Naive thymus-derived CD8-positive, alpha-beta T cell (primary cell): ENCODE measurements at regions not wholly inside any gene's neighbourhood (a gene's known extent, or its start where the extent isn't known, plus 50 kb on each side); places are given as distances from the start of the nearest gene placed in this dataset.

Experiments
- ATAC-seq, 2 donors: fragments of 150-1000 bp; cut with Tn5 transposase in 1 of 2; sonication (Bioruptor Pico), chemical (Tn5 transposase) in 1 of 2; 1 replicate in 1 of 2; 2 replicates in 1 of 2; pipeline ENCODE4 v1.10.0; 2021; ENCODE audit warnings: mild to moderate bottlenecking in 2 of 2, moderate library complexity in 2 of 2
- POLR2A ChIA-PET: fragments of 350-600 bp; sonication (Branson Sonifier 250); formaldehyde crosslinking; loops from one replicate; lab custom pipeline; 2021; ENCODE audit warnings: antibody characterized with exemption; lab: Charles Lee
- DNase-seq, 10 donors: peaks; one replicate each; pipeline versions ENCODE4 v3.0.0 to v3.0.0-alpha.2; 2020 to 2022
- H3K27ac Mint-ChIP-seq, 10 donors: one replicate each; pipeline ENCODE4 v1.8.0; 2020 to 2022; ENCODE audit warnings: mild to moderate bottlenecking in 10 of 10, mixed read lengths in 10 of 10, moderate library complexity in 4 of 10, inconsistent platforms in 1 of 10
- H3K27me3 Mint-ChIP-seq, 5 donors: one replicate each; pipeline ENCODE4 v1.8.0; 2021 to 2022; ENCODE audit warnings: mixed read lengths in 5 of 5
- H3K36me3 Mint-ChIP-seq, 3 donors: one replicate each; pipeline ENCODE4 v1.8.0; 2020 to 2022; ENCODE audit warnings: mixed read lengths in 3 of 3, mild to moderate bottlenecking in 2 of 3, inconsistent platforms in 1 of 3
- H3K4me1 Mint-ChIP-seq, 4 donors: one replicate each; pipeline ENCODE4 v1.8.0; 2021 to 2022; ENCODE audit warnings: mixed read lengths in 4 of 4
- H3K4me3 Mint-ChIP-seq, 10 donors: one replicate each; pipeline ENCODE4 v1.8.0; 2020 to 2022; ENCODE audit warnings: mild to moderate bottlenecking in 10 of 10, mixed read lengths in 10 of 10, moderate library complexity in 6 of 10, inconsistent platforms in 1 of 10
- H3K9me3 Mint-ChIP-seq, 9 donors: one replicate each; pipeline ENCODE4 v1.8.0; 2020 to 2022; ENCODE audit warnings: mixed read lengths in 9 of 9, mild to moderate bottlenecking in 3 of 9, inconsistent platforms in 1 of 9, moderate library complexity in 1 of 9

- ATAC-seq, result no peak
- POLR2A ChIA-PET, result no interaction called here
- H3K27ac Mint-ChIP-seq, result no peak overlapping the region
- H3K9me3 Mint-ChIP-seq, result peaks cover 5 to 28% (median 15%) of the 10 kb centered on the region in 9 donors
- no peaks in the 10 kb centered on the region for H3K4me1 Mint-ChIP-seq
- no peak for DNase-seq
- H3K4me3 Mint-ChIP-seq, result no peak overlapping the region
- H3K36me3 Mint-ChIP-seq, result peaks cover 0 to 9% (median 0%) of the 10 kb centered on the region in 3 donors
- peaks cover 0 to 11% (median 0%) of the 10 kb centered on the region in 5 donors for H3K27me3 Mint-ChIP-seq
Observed at GRCh38 chr4:177116161-177116560, 193.5 kb upstream of the NEIL3 start.

- POLR2A ChIA-PET, result no interaction called here
- no peak overlapping the region for H3K27ac Mint-ChIP-seq
- DNase-seq, result no peak
Observed at GRCh38 chr4:177117256-177117655, 192.4 kb upstream of the NEIL3 start.

GRCh38 chr4:177118596-177118995 is 191.1 kb upstream of the NEIL3 start:
- Mint-ChIP-seq H3K36me3 (peaks cover 0 to 9% (median 0%) of the 10 kb centered on the region in 3 donors), H3K27ac (no peak overlapping the region), H3K9me3 (peaks cover 5 to 20% (median 12%) of the 10 kb centered on the region in 9 donors), H3K4me1 (no peaks in the 10 kb centered on the region), H3K27me3 (peaks cover 0 to 11% (median 0%) of the 10 kb centered on the region in 5 donors), H3K4me3 (no peak overlapping the region)
- DNase-seq, result no peak
- no peak for ATAC-seq
- POLR2A ChIA-PET, result no interaction called here

More at GRCh38 chr4:177117256-177117655, 192.4 kb upstream of the NEIL3 start:
- Mint-ChIP-seq H3K9me3 (peaks cover 5 to 25% (median 16%) of the 10 kb centered on the region in 9 donors), H3K27me3 (peaks cover 0 to 11% (median 0%) of the 10 kb centered on the region in 5 donors), H3K36me3 (peaks cover 0 to 9% (median 0%) of the 10 kb centered on the region in 3 donors), H3K4me3 (no peak overlapping the region), H3K4me1 (no peaks in the 10 kb centered on the region)
- no peak for ATAC-seq

GRCh38 chr4:177119021-177119471 is 190.6 kb upstream of the NEIL3 start:
- H3K27ac Mint-ChIP-seq, result no peak overlapping the region
- H3K4me3 Mint-ChIP-seq, result no peak overlapping the region
- H3K9me3 Mint-ChIP-seq, result peaks cover 5 to 20% (median 12%) of the 10 kb centered on the region in 9 donors
- DNase-seq (no peak), ATAC-seq (no peak)
- peaks cover 0 to 9% (median 0%) of the 10 kb centered on the region in 3 donors for H3K36me3 Mint-ChIP-seq
- no peaks in the 10 kb centered on the region for H3K4me1 Mint-ChIP-seq
- POLR2A ChIA-PET, result no interaction called here
- H3K27me3 Mint-ChIP-seq, result peaks cover 0 to 11% (median 0%) of the 10 kb centered on the region in 5 donors

- peaks cover 0 to 11% (median 0%) of the 10 kb centered on the region in 5 donors for H3K27me3 Mint-ChIP-seq
- no peaks in the 10 kb centered on the region for H3K4me1 Mint-ChIP-seq
- POLR2A ChIA-PET, result no interaction called here
- H3K27ac Mint-ChIP-seq, result no peak overlapping the region
- no peak overlapping the region for H3K4me3 Mint-ChIP-seq
- peaks cover 0 to 9% (median 0%) of the 10 kb centered on the region in 3 donors for H3K36me3 Mint-ChIP-seq
- H3K9me3 Mint-ChIP-seq, result peaks cover 5 to 20% (median 12%) of the 10 kb centered on the region in 9 donors
- ATAC-seq (no peak), DNase-seq (no peak)
Observed at GRCh38 chr4:177119691-177120090, 190.0 kb upstream of the NEIL3 start.

GRCh38 chr4:177123811-177124210 is 185.9 kb upstream of the NEIL3 start:
- no peak overlapping the region for H3K4me3 Mint-ChIP-seq
- H3K4me1 Mint-ChIP-seq, result no peaks in the 10 kb centered on the region
- DNase-seq (no peak), ATAC-seq (no peak)
- H3K9me3 Mint-ChIP-seq, result peaks cover 8 to 35% (median 18%) of the 10 kb centered on the region in 9 donors
- POLR2A ChIA-PET, result no interaction called here
- H3K36me3 Mint-ChIP-seq, result peaks cover 0 to 17% (median 0%) of the 10 kb centered on the region in 3 donors
- H3K27ac Mint-ChIP-seq, result no peak overlapping the region
- H3K27me3 Mint-ChIP-seq, result peaks cover 0 to 3% (median 0%) of the 10 kb centered on the region in 5 donors

GRCh38 chr4:177124349-177125064 is 185.2 kb upstream of the NEIL3 start:
- Mint-ChIP-seq H3K4me1 (no peaks in the 10 kb centered on the region), H3K27ac (no peak overlapping the region), H3K27me3 (peaks cover 0 to 4% (median 0%) of the 10 kb centered on the region in 5 donors), H3K4me3 (no peak overlapping the region), H3K9me3 (peaks cover 11 to 36% (median 23%) of the 10 kb centered on the region in 9 donors), H3K36me3 (peaks cover 0 to 19% (median 0%) of the 10 kb centered on the region in 3 donors)
- POLR2A ChIA-PET, result no interaction called here
- DNase-seq, result no peak
- no peak for ATAC-seq

- H3K27me3 Mint-ChIP-seq, result peaks cover 0 to 7% (median 0%) of the 10 kb centered on the region in 5 donors
- H3K36me3 Mint-ChIP-seq, result peaks cover 0 to 18% (median 0%) of the 10 kb centered on the region in 3 donors
- peaks cover 12 to 38% (median 24%) of the 10 kb centered on the region in 9 donors for H3K9me3 Mint-ChIP-seq
- ATAC-seq, result no peak
- H3K27ac Mint-ChIP-seq, result no peak overlapping the region
- POLR2A ChIA-PET, result no interaction called here
- H3K4me3 Mint-ChIP-seq, result no peak overlapping the region
- H3K4me1 Mint-ChIP-seq, result no peaks in the 10 kb centered on the region
- DNase-seq, result no peak
Observed at GRCh38 chr4:177125656-177126055, 184.0 kb upstream of the NEIL3 start.

GRCh38 chr4:177127658-177128057 is 182.0 kb upstream of the NEIL3 start:
- no peaks in the 10 kb centered on the region for H3K4me1 Mint-ChIP-seq
- DNase-seq (no peak), ATAC-seq (no peak)
- POLR2A ChIA-PET, result no interaction called here
- H3K4me3 Mint-ChIP-seq, result no peak overlapping the region
- no peak overlapping the region for H3K27ac Mint-ChIP-seq
- peaks cover 8 to 37% (median 22%) of the 10 kb centered on the region in 9 donors for H3K9me3 Mint-ChIP-seq
- H3K27me3 Mint-ChIP-seq, result peaks cover 0 to 7% (median 0%) of the 10 kb centered on the region in 5 donors
- H3K36me3 Mint-ChIP-seq, result peaks cover 0 to 19% (median 0%) of the 10 kb centered on the region in 3 donors

- Mint-ChIP-seq H3K4me1 (no peaks in the 10 kb centered on the region), H3K9me3 (peaks cover 8 to 37% (median 22%) of the 10 kb centered on the region in 9 donors), H3K4me3 (no peak overlapping the region), H3K36me3 (peaks cover 0 to 19% (median 0%) of the 10 kb centered on the region in 3 donors), H3K27me3 (peaks cover 0 to 7% (median 0%) of the 10 kb centered on the region in 5 donors), H3K27ac (no peak overlapping the region)
- no peak for DNase-seq
- no peak for ATAC-seq
- POLR2A ChIA-PET, result no interaction called here
Observed at GRCh38 chr4:177128306-177128705, 181.4 kb upstream of the NEIL3 start.

GRCh38 chr4:177131736-177132135 is 177.9 kb upstream of the NEIL3 start:
- Mint-ChIP-seq H3K36me3 (peaks cover 0 to 19% (median 0%) of the 10 kb centered on the region in 3 donors), H3K4me1 (no peaks in the 10 kb centered on the region), H3K27ac (no peak overlapping the region), H3K9me3 (peaks cover 8 to 37% (median 22%) of the 10 kb centered on the region in 9 donors), H3K4me3 (no peak overlapping the region), H3K27me3 (peaks cover 0 to 6% (median 2%) of the 10 kb centered on the region in 5 donors)
- ATAC-seq, result no peak
- no peak for DNase-seq
- POLR2A ChIA-PET, result no interaction called here

GRCh38 chr4:177147668-177148067 is 162.0 kb upstream of the NEIL3 start:
- Mint-ChIP-seq H3K36me3 (no peaks in the 10 kb centered on the region), H3K27ac (no peak overlapping the region), H3K27me3 (peaks cover 0 to 4% (median 0%) of the 10 kb centered on the region in 5 donors), H3K4me3 (no peak overlapping the region), H3K9me3 (peaks cover 0 to 10% (median 2%) of the 10 kb centered on the region in 9 donors), H3K4me1 (no peaks in the 10 kb centered on the region)
- POLR2A ChIA-PET, result no interaction called here
- no peak for DNase-seq
- ATAC-seq, result no peak

GRCh38 chr4:177155454-177155853 is 154.2 kb upstream of the NEIL3 start:
- Mint-ChIP-seq H3K4me1 (no peaks in the 10 kb centered on the region), H3K4me3 (no peak overlapping the region), H3K27ac (no peak overlapping the region), H3K36me3 (no peaks in the 10 kb centered on the region), H3K9me3 (no peaks in the 10 kb centered on the region), H3K27me3 (peaks cover 0 to 3% (median 1%) of the 10 kb centered on the region in 5 donors)
- no peak for DNase-seq
- ATAC-seq, result no peak
- POLR2A ChIA-PET, result no interaction called here
